CD4-positive, alpha-beta T cell treated with Interferon gamma for 1 hour (primary cell): ENCODE measurements at regions not wholly inside any gene's neighbourhood (a gene's known extent, or its start where the extent isn't known, plus 50 kb on each side); places are given as distances from the start of the nearest gene placed in this dataset.

Source experiments
- DNase-seq: peaks from one replicate; pipeline ENCODE4 v3.0.0-alpha.2; 2020

DNA sequence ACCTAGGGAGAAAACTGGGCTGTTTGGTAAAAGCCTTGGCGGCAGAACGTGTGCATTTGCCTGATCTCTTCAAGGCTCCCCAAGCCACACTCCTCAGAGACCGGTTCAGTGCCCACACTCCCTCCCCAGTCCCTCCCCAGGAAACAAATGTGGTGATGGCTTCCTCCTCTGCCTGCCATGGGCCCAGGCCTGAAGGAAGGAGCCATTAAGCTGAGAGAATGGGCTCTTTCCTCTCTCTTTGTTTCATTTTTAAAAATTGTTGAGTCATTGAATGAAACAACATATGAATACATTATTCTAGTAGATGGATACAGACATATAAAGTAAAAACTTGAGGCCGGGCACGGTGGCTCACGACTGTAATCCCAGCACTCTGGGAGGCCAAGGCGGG is 50.6 kb upstream of the YWHAQ start:
- peak; percentile 36 for DNase-seq

DNA sequence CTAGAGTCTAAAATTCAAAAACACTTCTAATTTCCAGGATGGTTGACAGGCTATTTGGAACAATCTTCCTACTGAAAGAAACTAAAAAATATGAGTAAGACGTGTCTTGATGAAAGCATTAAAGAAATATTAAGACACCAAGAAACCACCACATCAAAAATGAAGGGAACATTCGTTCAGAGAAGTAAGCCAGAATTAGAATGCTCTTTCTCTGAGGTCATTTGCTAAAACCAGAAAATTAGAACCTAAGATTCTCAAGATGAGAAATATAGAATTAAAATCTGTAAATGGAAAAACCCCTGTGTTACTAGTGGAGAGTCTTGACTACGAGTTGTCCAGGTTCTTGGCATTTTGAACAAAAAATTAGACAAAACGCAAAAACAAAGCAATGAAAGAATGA is 54.8 kb upstream of the YWHAQ start:
- no peak for DNase-seq

DNA sequence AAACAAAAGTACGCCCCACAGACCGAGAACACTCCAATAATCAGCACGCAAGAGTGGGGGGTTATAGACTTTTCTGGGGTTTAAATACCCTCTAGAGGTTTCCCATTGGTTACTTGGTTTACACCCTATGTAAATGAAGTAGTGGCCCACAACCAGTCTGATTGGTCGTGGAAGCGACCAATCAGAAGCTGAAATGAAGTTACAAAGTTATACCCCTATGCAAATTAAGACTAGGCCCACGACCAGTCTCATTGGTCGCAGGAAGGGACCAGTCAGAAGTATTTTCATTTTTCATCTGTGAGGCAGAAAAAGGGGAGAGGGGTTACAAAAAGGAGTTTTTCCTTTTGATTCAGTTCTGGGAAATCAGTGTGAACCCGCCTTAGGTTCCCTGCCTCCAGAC is 55.3 kb upstream of the YWHAQ start:
- no peak for DNase-seq

DNA sequence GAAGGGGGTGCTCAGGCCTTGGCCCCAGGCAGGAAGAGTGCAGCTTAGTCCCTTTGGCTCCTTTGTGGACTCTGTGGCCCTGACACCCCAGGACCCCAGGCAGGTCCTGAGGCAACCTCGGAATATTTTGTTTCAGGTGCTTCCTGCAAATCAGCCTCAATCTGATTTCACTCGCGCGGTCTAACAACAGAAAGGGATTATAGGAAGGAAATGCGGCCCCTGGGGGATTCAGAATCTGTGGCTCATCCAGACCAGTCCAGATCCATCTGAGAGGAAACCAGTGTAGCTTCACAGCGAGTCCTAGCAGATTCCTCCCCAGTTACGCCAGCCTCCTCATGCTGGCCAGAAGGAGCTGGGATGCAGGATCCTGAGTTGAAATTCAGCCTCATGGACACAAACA is 59.5 kb upstream of the YWHAQ start:
- DNase-seq, result no peak

DNA sequence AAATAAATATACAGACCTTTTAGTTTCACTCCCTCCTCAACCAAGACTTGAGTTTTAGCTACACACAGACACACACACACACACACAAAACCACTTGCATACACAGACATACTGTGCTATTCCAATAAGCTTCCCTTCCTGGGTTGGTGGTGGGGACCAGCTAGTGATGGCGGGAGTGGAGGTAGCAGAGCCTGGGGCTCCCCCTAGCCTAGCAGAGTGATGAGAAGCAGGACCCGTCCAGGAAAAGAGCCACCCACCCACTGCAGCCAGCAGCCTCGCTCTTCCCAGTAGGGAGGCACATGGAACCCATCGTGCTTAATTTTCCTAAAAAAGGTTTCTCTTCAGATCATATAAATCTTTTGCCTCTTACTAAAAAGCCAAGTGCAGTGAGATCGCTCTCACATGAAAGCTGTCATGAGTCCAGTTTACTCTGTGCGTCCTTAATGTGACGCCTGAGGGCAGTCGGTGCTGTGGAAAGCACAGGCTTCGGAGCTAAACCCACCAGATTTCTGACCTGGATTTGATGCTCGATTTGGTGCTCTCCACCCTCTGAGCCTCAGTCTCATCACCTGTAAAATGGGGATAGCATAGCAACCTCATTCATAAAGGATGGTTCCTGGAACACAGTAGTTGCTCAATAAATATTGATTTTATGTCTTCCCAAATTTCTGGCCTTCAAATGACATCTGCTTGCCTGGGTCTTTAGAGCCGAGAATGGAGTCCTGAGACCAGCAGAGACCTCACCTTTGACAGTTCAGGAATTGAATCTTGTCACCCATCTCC is 60.1 kb upstream of the YWHAQ start:
- DNase-seq, result no peak

DNA sequence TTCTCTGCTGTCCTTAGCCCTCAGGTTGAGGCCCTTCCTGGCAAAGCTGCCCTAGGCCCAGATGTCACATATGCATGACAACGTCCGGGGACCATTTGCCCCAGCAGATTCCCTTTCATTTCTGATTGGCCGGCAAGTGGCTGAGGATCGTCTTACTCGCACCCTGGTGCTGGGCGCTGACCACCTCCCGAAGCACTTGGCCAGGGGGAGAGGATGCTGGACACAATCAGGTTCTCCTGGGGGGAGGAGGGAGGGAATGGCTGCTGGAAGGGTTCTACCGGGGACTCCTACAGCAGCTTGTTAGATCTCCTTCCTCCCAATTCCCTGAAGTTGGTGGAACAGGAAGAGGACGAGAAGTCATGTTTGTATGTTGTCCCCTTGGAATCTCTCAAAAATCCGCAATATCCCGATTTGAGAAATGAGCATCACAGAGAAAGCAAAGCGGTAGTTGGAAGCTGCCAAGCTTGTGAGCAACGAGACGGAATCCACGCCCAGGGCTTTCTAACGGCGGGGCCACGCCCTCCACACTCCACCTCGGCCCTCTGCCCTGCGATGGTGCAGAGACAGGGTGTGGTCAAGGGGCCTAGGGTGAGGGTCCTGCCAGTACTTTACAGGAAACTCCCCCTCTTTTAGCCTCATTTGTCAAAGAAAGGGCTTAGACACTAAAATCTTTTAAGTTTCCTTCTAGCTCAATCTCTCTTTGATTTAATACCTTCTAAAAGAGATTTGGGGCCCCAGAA is 61.8 kb upstream of the YWHAQ start:
- DNase-seq, result no peak

DNA sequence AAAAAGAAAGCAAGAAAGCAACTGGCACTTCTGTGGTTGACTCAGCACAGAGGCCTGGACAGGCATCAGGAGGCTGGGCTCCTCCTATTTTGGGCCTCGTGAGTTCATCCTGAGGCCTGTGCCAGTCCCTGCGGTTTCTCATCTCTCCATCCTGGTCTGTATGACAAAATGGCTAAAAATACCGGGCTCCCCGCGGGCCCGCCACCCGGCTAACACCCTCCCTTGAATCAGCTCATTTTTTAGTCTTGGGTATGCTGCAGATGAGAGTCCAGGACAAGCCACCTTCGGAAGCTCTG is 62.3 kb upstream of the YWHAQ start:
- DNase-seq, result peak; percentile 11

DNA sequence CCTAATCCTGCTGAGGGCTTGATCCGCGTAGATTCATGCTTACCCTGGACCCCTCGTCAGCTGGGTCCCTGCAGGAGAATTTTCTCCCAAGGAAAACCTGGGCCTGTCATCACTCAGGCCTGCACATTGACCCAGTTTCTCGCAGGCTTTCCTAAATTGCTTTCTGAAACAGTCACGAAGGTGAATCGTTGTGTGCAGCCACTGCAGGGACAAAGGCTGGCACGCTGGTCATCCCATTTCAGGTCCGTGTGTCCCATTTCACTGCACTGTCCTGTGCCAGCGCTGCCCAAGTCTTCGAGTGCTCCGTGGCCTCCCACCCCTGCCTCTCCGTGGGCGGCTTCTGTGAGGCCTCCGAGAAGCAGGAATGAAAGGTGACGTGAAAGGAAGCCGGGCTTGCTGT is 62.8 kb upstream of the YWHAQ start:
- DNase-seq, result no peak

DNA sequence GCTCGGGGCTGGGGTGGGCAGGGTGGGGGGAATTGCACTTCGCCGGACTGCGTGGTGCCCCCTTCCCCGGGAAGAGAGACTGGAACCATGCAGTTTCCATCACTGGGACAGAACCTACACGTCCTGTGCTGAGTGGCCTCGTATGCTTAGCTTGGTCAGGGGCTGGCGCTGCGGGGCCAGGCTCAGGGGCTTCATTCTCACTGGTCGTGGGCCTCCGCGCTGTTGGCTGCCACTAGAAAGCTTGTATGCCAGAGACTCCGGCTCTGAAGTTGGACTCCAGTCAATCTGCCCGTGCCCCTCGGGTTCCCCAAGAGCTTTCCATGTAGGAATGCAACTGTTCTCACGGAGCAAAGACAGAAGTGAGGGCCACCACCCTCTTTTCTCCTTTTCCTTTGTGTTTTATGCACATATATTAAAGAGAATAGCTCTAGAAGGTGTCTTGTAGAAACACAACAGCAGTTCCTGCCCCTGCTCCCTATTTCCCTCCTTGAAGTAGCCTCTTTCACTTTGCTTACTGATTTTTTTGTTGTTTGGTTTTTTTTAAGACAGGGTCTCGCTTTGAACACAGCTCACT is 64.0 kb upstream of the YWHAQ start:
- no peak for DNase-seq

DNA sequence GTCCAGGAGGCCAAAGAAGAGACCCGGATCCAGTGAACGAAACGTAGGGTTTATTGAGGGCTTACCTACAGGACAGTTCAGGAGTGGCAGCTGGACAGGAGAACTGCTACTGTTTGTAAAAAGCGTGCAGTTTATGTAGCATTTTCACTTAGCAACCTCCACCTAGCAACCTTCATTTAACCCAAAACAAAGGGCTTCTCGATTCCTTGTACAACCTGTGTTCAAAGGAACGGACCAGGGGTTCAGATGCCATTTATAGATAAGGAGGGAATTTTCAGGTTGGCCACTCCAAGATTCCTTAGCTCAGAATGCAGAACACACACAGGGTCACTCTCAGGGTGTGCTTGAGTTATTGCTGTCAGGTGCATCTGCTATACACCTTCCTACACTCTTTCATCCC is 65.1 kb upstream of the YWHAQ start:
- no peak for DNase-seq

DNA sequence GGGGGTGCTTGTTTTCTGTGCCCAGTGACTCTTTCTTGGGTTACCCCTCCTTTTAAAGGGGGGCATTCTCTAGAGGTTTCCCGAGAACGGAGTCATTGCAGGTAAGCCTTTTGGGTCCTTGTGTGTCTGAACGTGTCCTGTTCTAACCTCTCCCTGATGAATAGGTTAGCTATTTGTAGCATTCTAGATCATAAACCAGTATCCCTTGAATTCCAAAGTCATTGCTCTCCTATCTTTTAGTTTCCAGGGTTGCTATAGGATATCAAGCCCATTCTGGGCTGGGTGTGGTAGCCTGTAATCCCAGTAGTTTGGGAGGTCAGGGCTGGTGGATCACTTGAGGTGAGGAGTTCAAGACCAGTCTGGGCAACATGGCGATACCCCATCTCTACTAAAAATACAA is 65.9 kb upstream of the YWHAQ start:
- no peak for DNase-seq

DNA sequence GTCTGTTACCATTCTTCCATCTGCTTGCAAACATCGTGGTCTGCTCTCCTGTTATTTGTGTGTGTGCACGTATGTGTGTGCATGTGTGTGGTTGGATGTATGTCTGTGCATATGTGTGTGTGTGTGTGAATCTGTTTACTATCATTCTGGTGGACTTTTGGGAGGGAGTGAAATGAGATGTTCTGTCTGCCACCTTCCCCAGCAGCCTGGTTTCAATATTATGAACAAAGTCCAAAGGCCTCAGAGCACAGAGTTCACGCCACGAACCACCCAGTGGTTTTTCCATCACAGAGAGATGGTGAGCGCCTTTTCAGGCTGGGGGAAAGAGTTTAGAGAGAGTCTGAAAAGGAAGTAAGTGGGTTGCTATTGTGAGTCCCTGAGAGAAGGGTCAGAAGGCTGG is 67.1 kb upstream of the YWHAQ start:
- no peak for DNase-seq

DNA sequence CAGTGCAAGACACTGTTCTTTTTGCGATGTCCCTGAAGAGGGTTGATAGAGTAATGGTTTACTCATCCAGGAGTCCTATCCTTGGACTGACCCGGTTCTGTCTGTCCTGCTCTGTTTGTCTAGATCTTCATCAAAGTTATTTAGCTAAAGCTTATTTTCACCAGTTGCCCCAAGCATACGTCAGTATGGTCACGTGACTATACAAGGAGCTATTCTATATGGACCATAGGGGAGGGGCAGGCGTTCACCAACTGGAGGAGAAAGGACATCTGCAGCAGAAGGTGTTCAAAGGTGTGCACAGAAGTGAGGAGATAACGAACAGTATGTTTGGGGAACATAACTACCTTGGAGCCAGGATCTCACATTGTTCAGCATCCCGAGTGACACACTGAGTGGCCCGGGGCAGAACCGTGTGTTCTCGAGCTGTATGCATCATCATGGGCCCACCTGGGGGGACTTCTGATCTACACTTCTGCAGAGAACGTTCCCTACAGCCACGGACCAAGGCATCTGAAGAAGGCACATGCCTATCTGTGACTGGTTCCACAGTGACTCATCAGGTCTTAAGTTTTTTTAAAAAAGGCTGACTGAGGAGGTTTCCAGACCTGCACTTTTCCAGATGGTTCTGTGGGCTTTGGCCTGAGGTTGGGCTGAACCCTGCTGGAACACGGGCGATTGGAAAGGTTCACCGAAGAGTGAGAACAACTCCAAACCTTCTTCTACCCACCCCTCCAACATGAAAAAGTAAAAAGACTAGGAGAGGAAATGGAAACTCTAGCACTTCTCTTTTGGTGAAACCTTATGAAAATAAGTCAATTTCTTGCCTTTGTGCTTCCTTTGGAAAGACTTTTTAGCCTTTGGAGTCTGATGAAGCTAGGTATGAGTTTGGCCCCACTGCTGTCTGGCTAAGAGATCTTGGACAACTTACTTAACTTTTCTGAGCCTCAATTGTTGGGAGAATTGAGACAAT is 68.6 kb upstream of the YWHAQ start:
- DNase-seq, result no peak

DNA sequence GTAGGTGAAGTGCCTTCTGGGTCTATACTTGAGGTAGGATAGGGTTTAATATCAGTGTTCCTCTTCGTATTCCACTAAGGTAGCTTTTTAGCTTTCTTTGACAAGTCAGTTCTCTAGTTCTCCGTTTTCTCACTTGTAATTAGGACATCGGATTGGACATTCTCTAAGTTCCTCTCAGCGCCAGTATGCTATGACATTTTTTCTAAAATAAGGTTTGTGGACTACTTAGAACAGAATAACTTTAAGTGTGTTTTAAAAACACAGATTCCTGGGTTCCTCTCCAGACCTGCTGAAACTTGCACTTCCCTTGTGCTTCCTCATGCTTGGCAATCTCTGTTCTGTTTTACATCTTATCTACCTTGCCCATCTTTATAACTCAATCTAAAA is 69.3 kb upstream of the YWHAQ start:
- DNase-seq, result no peak

DNA sequence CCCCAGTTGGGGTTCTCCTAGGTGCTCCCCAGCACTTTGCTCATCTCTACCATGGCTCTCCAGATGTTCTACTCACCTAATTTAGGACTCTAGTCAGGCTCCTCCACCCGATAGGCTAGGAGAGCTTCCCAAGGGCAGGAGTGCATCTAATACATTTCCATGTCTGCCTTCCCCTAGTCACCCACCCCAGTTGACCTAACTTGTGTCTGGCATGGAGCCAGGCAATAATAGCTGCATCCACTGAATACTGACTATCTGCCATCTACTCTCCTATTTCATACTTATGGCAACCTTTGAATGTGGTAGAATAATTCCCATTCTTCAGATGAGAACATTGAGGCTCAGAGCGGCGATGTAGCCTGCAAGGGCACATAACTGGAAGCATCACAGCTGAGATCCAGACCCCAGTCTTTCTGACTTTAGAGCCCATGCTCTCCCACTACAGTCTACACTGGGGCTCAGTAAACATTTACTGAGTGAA is 71.8 kb upstream of the YWHAQ start:
- no peak for DNase-seq

DNA sequence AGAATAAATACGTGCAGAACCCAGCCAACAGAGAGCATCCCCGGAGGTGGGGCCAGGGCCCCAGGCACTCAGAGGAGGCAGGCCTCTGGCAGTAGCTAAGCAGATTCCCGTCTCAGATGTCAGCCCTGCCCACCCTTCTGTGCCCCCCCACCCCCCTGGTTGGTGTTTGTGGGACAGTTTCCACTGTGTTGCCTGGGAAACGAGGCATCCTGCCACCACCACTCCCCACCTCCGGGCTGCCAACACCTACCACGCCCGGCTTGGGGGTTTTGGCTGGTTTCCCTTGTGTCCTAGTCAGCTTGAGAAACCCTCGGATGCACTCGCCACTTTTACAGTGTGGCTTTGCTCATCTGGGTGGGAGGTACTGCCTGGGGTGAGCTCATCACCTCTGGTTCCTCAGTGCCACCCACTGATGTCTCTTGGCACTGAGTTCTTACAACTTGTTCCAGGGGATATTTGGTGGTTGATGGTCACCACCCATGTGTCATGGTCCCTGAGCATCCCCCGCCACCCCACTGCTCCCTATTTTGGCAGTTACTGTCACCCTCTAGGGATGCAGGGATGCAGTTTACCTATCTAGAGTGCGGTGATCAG is 72.4 kb upstream of the YWHAQ start:
- DNase-seq, result peak; percentile 92

DNA sequence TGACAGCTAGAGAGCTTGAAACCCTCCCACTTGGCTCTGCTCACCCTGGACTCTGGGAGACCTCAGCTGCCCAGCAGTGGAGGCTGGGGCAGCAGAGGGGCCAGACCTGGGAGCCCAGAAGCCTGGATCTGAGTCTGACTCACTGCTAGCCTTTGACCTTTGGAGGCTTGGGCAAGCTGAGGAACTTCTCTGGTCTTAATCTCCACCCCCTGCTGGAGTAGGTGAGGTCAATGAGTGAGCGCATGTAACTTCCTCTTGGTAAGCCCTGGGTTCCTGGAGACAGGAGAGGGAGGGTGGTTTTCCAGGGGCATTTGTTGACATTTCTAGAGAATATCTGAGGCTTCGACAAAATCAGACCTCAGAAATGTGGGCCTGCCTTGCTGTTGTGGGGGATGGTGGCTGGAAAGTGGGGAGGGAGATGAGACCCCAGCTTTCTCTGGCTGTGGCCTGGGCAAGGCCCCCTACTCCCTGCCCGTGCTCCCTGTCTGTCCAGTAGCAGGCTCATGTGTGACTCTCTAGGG is 73.0 kb upstream of the YWHAQ start:
- peak; percentile 65 for DNase-seq

DNA sequence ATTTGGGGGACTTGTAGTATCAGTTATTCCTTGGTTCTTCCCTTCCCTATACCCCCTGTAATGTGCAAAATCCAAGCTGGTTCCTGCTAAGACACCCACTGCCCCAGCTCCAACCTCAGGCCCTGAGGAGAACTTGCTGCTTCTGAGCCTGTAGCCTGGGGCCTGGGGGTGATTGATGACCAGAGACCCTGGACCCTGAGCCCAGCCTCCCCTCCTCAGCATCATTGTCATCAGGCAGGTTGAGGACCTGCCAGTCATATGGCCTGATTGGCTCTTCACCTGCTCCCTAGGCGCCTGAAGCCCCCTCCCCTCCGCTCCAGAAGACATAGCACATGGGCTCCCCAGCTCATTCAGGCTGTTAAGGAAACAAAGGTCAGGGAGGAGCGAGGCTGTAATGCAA is 73.8 kb upstream of the YWHAQ start:
- DNase-seq, result no peak

DNA sequence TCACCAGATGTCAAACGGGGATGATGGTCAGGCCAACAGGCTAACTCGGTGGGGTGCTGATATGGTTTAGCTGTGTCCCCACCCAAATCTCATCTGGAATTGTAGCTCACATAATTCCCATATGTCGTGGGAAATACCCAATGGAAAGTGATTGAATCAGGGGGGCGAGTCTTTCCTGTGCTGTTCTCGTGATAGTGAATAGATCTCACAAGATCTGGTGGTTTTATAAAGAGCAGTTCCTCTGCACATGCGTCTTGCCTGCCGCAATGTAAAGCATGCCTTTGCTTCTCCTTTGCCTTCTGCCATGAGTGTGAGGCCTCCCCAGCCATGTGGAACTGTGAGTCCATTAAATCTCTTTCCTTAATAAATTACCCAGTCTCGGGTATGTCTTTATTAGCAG is 74.4 kb upstream of the YWHAQ start:
- DNase-seq, result no peak

DNA sequence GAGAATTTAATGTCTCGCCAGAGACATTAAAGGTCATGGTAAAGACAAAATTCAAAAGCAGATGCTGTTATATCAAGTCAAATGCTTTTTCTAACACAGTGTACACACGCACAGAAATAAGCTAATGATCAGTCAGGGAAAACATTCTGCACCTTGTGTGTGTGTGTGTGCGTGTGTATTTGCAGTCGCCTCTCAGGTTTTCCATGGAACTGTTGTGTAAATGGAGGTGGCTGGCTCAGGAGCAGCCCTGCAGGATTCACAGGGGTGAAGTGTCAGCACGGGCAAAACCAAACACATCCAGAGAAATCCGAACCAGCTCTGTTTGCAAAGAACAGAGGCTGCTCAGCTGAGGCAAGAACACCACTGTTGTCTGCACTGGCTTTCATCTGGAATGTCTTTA is 76.2 kb upstream of the YWHAQ start:
- DNase-seq, result no peak

DNA sequence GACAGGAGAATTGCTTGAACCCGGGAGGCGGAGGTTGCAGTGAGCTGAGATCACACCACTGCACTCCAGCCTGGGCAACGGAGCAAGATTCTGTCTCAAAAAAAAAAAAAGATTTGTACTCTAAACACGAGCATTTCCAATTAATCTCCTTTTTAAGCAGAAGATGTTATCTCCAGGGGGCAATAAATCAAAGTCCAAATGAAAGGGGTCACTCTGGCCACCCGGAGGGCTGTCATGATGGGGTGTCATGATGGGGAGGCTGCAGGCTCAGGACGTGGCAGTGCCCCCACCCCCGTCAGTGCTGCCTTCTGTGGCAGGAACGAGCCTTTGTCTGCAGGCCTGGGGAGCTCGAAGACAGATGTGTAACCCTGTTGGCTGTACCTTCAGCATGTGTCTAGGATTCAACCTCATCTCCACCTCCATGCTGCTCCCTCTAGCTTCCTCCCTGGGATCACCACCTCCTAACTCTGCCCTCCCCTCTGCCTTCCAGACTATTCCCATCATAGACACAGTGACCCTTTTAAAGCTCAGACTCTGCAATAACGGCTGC is 76.9 kb upstream of the YWHAQ start:
- DNase-seq, result no peak
